Calu3 (cell line): ENCODE measurements at regions not wholly inside any gene's neighbourhood (a gene's known extent, or its start where the extent isn't known, plus 50 kb on each side); places are given as distances from the start of the nearest gene placed in this dataset.

Experiments
- BruUV-seq: library from RNA; stranded (reverse); fragments of 400-500 nt; replicated peaks from 2 replicates; lab custom pipeline; 2021; lab: Mats Ljungman, UMichigan
- CTCF ChIA-PET: fragments of 300-600 bp; sonication (Branson Sonifier 250); formaldehyde crosslinking; loops from one replicate; lab custom pipeline; 2022; ENCODE audit warnings: antibody characterized with exemption; lab: Charles Lee
- DNase-seq: peaks from one replicate; pipeline ENCODE4 v3.0.0; 2022
- H3K27ac Mint-ChIP-seq: one replicate; pipeline ENCODE4 v1.8.0; 2022; ENCODE audit warnings: mixed read lengths; ENCODE audit not compliant: unreplicated experiment
- H3K27me3 Mint-ChIP-seq: one replicate; pipeline ENCODE4 v1.8.0; 2022; ENCODE audit warnings: mixed read lengths; ENCODE audit not compliant: unreplicated experiment
- H3K36me3 Mint-ChIP-seq: one replicate; pipeline ENCODE4 v1.8.0; 2022; ENCODE audit warnings: mild to moderate bottlenecking, moderate library complexity, mixed read lengths; ENCODE audit not compliant: insufficient read depth, unreplicated experiment
- H3K4me1 Mint-ChIP-seq: one replicate; pipeline ENCODE4 v1.8.0; 2022; ENCODE audit warnings: mild to moderate bottlenecking, low read depth, mixed read lengths; ENCODE audit not compliant: unreplicated experiment
- H3K4me3 Mint-ChIP-seq: one replicate; pipeline ENCODE4 v1.8.0; 2022; ENCODE audit warnings: mild to moderate bottlenecking, low read depth, moderate library complexity, mixed read lengths; ENCODE audit not compliant: unreplicated experiment
- H3K9me3 Mint-ChIP-seq: one replicate; pipeline ENCODE4 v1.8.0; 2022; ENCODE audit warnings: low read depth, mixed read lengths; ENCODE audit not compliant: unreplicated experiment
- CTCF ChIP-seq: fragments of 200-600 bp; IDR thresholded peaks from one replicate; pipeline ENCODE4 v1.8.0; 2022; ENCODE audit warnings: antibody characterized with exemption; ENCODE audit not compliant: unreplicated experiment
- intact Hi-C: fragments of 100-400 bp; cut with micrococcal nuclease; formaldehyde crosslinking; loops from one replicate; pipeline ENCODE4 v1.10.0; 2022; ENCODE audit not compliant: unreplicated experiment

DNA sequence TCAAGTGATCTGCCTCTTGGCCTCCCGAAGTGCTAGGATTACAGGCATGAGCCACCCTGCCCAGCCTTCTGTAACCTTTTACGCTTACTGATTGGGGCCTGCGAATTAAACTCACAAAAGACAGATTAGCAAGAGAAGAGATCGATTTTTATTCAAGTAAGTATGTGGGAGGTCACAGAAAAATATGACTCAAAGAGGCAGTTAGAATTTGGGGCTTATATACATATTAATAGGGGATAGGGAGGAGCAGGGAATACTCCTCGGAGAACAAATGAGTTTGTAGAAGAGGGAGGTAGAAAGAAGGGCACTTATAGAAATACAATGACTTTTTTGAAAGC is 78.9 kb downstream of the CD24 start:
- no peaks in the 10 kb centered on the region for H3K36me3 Mint-ChIP-seq
- BruUV-seq: no TSS peak
- intact Hi-C loops: no loop called here
- DNase-seq: no peak
- H3K9me3 Mint-ChIP-seq: peaks cover 18% of the 10 kb centered on the region
- peaks cover 12% of the 10 kb centered on the region for H3K4me1 Mint-ChIP-seq
- TF ChIP-seq CTCF: no peak
- H3K27me3 Mint-ChIP-seq: no peaks in the 10 kb centered on the region
- H3K27ac Mint-ChIP-seq: no peak overlapping the region
- no peak overlapping the region for H3K4me3 Mint-ChIP-seq
- CTCF ChIA-PET: no interaction called here

DNA sequence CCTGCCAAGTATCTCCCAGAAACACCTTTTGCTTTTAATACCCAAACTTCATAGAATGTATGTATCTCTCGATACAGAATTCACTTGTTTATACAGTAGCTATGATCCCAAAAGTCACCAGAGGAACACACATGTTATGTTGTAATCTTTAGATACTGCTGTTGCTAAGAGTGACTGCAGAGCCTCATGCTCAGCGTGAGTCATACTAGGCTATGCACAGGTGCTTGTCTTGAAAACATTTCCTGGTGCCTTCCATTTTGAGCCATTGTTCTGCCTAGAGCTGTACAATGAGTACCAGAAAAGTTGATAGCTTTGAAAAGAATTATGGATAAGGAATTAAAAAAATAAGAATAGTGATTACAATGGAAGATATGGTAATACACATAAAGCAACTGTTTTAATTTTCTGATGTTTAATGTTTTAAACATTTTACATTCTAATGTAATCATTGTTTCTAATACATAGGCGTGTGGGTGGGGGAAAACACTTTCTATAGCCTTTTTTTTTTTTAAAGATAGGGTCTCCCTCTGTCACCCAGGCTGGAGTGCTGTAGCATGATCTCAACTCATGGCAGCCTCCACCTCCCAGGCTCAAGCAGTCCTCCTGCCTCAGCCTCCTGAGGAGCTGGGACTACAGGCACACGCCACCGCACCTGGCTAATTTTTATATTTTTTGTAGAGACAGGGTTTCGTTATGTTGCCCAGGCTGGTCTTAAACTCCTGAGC is 79.4 kb downstream of the CD24 start:
- DNase-seq: peak; percentile 26
- H3K27me3 Mint-ChIP-seq: no peaks in the 10 kb centered on the region
- H3K9me3 Mint-ChIP-seq: peaks cover 17% of the 10 kb centered on the region
- peak overlapping the region; percentile 52 for H3K27ac Mint-ChIP-seq
- no peaks in the 10 kb centered on the region for H3K36me3 Mint-ChIP-seq
- no TSS peak for BruUV-seq
- peaks cover 17% of the 10 kb centered on the region for H3K4me1 Mint-ChIP-seq
- CTCF ChIA-PET: no interaction called here
- TF ChIP-seq CTCF: no peak
- H3K4me3 Mint-ChIP-seq: no peak overlapping the region
- intact Hi-C loops: no loop called here

- H3K9me3 Mint-ChIP-seq: peaks cover 12% of the 10 kb centered on the region
- peaks cover 9% of the 10 kb centered on the region for H3K36me3 Mint-ChIP-seq
- peaks cover 39% of the 10 kb centered on the region for H3K4me1 Mint-ChIP-seq
- H3K4me3 Mint-ChIP-seq: no peak overlapping the region
- CTCF ChIA-PET: no interaction called here
- intact Hi-C loops: no loop called here
- H3K27ac Mint-ChIP-seq: no peak overlapping the region
- no peaks in the 10 kb centered on the region for H3K27me3 Mint-ChIP-seq
- no peak for DNase-seq
- no TSS peak for BruUV-seq
- TF ChIP-seq CTCF: no peak
Measured at GRCh38 chr6:106892186-106892585, 82.3 kb downstream of the CD24 start.

- intact Hi-C loops: no loop called here
- CTCF ChIA-PET: no interaction called here
- H3K27me3 Mint-ChIP-seq: no peaks in the 10 kb centered on the region
- H3K9me3 Mint-ChIP-seq: peaks cover 7% of the 10 kb centered on the region
- no TSS peak for BruUV-seq
- DNase-seq: no peak
- H3K4me1 Mint-ChIP-seq: peaks cover 48% of the 10 kb centered on the region
- H3K4me3 Mint-ChIP-seq: no peak overlapping the region
- peaks cover 9% of the 10 kb centered on the region for H3K36me3 Mint-ChIP-seq
- TF ChIP-seq CTCF: no peak
- H3K27ac Mint-ChIP-seq: no peak overlapping the region
Measured at GRCh38 chr6:106890447-106890846, 84.1 kb downstream of the CD24 start.
